Uterus (tissue), 2 donors: ENCODE measurements at regions not wholly inside any gene's neighbourhood (a gene's known extent, or its start where the extent isn't known, plus 50 kb on each side); places are given as distances from the start of the nearest gene placed in this dataset.

Source experiments
- CTCF ChIP-seq, 4 experiments: fragments of 200-600 bp in 2 of 4; fragments of 450-650 bp in 2 of 4; sonication (generic) in 2 of 4; IDR thresholded peaks; one replicate each; pipeline ENCODE4 v1.5.1; 2016 to 2019; ENCODE audit warnings: antibody characterized with exemption in 4 of 4, mild to moderate bottlenecking in 2 of 4, moderate library complexity in 1 of 4
- POLR2A ChIP-seq, 2 donors: fragments of 450-650 bp; IDR thresholded peaks; one replicate each; pipeline ENCODE4 v1.6.1; 2016; ENCODE audit warnings: antibody characterized with exemption in 2 of 2, mild to moderate bottlenecking in 1 of 2, moderate library complexity in 1 of 2

GRCh38 chr6:142617158-142617557 is 315.4 kb downstream of the ADGRG6 start:
- TF ChIP-seq CTCF (IDR thresholded peaks at IDR 0.05): no peak
- TF ChIP-seq POLR2A (IDR thresholded peaks at IDR 0.05): no peak
